ENCODE measurements at regions not wholly inside any gene's neighbourhood (a gene's known extent, or its start where the extent isn't known, plus 50 kb on each side); places are given as distances from the start of the nearest gene placed in this dataset.

DNA sequence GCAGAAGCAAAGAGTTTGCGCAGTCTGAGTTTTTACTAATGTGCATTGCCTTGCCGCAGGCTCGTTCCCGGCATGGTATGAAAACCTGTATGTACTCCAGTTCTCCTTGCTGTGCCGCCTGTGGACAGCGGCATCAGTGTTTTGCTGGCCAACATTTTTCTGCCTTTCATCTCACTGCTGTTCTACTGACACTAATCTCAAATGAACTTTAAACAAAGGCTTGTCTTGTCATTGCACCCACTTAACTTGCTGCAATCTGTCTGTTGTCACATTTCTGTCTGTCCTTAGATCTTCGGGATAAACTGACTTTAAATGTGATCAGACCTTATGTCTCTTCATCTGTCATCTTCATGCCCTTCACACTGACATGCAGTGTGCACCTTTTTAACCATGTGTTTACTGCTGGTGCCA is 71.7 kb upstream of the ZNRF2 start:
- DNase-seq (ENCODE audit: low spot score in 2 of 2) = no peak
- H3K4me1 ChIP-seq = no peaks in the 10 kb centered on the region
- intact Hi-C loops (cut with DNase I) = no loop called here
- no peak for TF ChIP-seq CTCF (IDR thresholded peaks at IDR 0.05)
- H3K27me3 ChIP-seq = no peaks in the 10 kb centered on the region
- no peak overlapping the region for H3K4me3 ChIP-seq
- H3K36me3 ChIP-seq = no peaks in the 10 kb centered on the region
- H3K9me3 ChIP-seq = no peaks in the 10 kb centered on the region
- H3K27ac ChIP-seq = no peak overlapping the region

GRCh38 chr7:30213637-30214036 is 70.8 kb upstream of the ZNRF2 start:
- no peak for DNase-seq (ENCODE audit: low spot score in 2 of 2)
- Histone ChIP-seq H3K27ac (no peak overlapping the region), H3K27me3 (no peaks in the 10 kb centered on the region), H3K9me3 (peaks cover 0 to 5% of the 10 kb centered on the region in 2 donors), H3K4me3 (no peak overlapping the region), H3K36me3 (no peaks in the 10 kb centered on the region), H3K4me1 (no peaks in the 10 kb centered on the region)
- no peak for TF ChIP-seq CTCF (IDR thresholded peaks at IDR 0.05)
- intact Hi-C loops (cut with DNase I) = no loop called here

GRCh38 chr7:30214651-30215137 is 69.7 kb upstream of the ZNRF2 start:
- Histone ChIP-seq H3K4me3 (no peak overlapping the region), H3K36me3 (no peaks in the 10 kb centered on the region), H3K27ac (no peak overlapping the region), H3K4me1 (no peaks in the 10 kb centered on the region), H3K27me3 (no peaks in the 10 kb centered on the region), H3K9me3 (peaks cover 0 to 14% of the 10 kb centered on the region in 2 donors)
- no peak for TF ChIP-seq CTCF (IDR thresholded peaks at IDR 0.05)
- DNase-seq (ENCODE audit: low spot score in 2 of 2) = no peak
- intact Hi-C loops (cut with DNase I) = no loop called here

GRCh38 chr7:30221764-30222163 is 62.6 kb upstream of the ZNRF2 start:
- TF ChIP-seq CTCF (IDR thresholded peaks at IDR 0.05) = no peak

GRCh38 chr7:30222515-30223215 is 61.7 kb upstream of the ZNRF2 start:
- H3K9me3 ChIP-seq = peaks cover 0 to 20% of the 10 kb centered on the region in 2 donors
- no peaks in the 10 kb centered on the region for H3K27me3 ChIP-seq
- DNase-seq (ENCODE audit: low spot score in 2 of 2) = no peak
- H3K4me1 ChIP-seq = peaks cover 0 to 7% of the 10 kb centered on the region in 2 donors
- no peak overlapping the region for H3K4me3 ChIP-seq
- TF ChIP-seq CTCF (IDR thresholded peaks at IDR 0.05) = no peak
- intact Hi-C loops (cut with DNase I) = no loop called here
- H3K27ac ChIP-seq = no peak overlapping the region
- H3K36me3 ChIP-seq = no peaks in the 10 kb centered on the region

More at GRCh38 chr7:30221764-30222163, 62.6 kb upstream of the ZNRF2 start:
- peaks cover 0 to 7% of the 10 kb centered on the region in 2 donors for H3K4me1 ChIP-seq
- intact Hi-C loops (cut with DNase I) = no loop called here
- no peak for DNase-seq (ENCODE audit: low spot score in 2 of 2)
- no peaks in the 10 kb centered on the region for H3K27me3 ChIP-seq
- H3K4me3 ChIP-seq = no peak overlapping the region
- no peak overlapping the region for H3K27ac ChIP-seq
- peaks cover 0 to 20% of the 10 kb centered on the region in 2 donors for H3K9me3 ChIP-seq
- H3K36me3 ChIP-seq = no peaks in the 10 kb centered on the region

All from ascending aorta (tissue), 2 donors.